Neural cell (in vitro differentiated cells): ENCODE measurements at regions not wholly inside any gene's neighbourhood (a gene's known extent, or its start where the extent isn't known, plus 50 kb on each side); places are given as distances from the start of the nearest gene placed in this dataset.

Source experiments
- POLR2AphosphoS5 ChIP-seq: IDR thresholded peaks from 2 replicates; pipeline ENCODE4 v1.6.1; 2012
- RAD21 ChIP-seq: fragments of 450-650 bp; conservative IDR thresholded peaks from 2 replicates; pipeline ENCODE4 v1.6.1; 2014; ENCODE audit warnings: antibody characterized with exemption, mild to moderate bottlenecking, moderate library complexity
- TAF1 ChIP-seq: IDR thresholded peaks from 2 replicates; pipeline ENCODE4 v1.6.1; 2012; ENCODE audit warnings: low read depth
- TF ChIP-seq, protein P1 (sequence below): fragments of 450-650 bp; IDR thresholded peaks from 2 replicates; pipeline ENCODE4 v1.5.1; 2014; ENCODE audit warnings: antibody characterized with exemption, mild to moderate bottlenecking, moderate library complexity; ENCODE audit not compliant: poor library complexity, severe bottlenecking

- TF ChIP-seq, protein P1, sequence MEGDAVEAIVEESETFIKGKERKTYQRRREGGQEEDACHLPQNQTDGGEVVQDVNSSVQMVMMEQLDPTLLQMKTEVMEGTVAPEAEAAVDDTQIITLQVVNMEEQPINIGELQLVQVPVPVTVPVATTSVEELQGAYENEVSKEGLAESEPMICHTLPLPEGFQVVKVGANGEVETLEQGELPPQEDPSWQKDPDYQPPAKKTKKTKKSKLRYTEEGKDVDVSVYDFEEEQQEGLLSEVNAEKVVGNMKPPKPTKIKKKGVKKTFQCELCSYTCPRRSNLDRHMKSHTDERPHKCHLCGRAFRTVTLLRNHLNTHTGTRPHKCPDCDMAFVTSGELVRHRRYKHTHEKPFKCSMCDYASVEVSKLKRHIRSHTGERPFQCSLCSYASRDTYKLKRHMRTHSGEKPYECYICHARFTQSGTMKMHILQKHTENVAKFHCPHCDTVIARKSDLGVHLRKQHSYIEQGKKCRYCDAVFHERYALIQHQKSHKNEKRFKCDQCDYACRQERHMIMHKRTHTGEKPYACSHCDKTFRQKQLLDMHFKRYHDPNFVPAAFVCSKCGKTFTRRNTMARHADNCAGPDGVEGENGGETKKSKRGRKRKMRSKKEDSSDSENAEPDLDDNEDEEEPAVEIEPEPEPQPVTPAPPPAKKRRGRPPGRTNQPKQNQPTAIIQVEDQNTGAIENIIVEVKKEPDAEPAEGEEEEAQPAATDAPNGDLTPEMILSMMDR, result peak; percentile 94
- TF ChIP-seq POLR2AphosphoS5, result peak; percentile 48
- TF ChIP-seq TAF1, result no peak
- peak; percentile 95 for TF ChIP-seq RAD21
Observed at GRCh38 chr14:66359500-66359899, 126.7 kb upstream of the CCDC196 start.
